ENCODE measurements at regions not wholly inside any gene's neighbourhood (a gene's known extent, or its start where the extent isn't known, plus 50 kb on each side); places are given as distances from the start of the nearest gene placed in this dataset.

- no peak for TF ChIP-seq CBX8 (IDR thresholded peaks at IDR 0.05; ENCODE audit: borderline replicate concordance, low read depth, low read length)
- no peak for TF ChIP-seq KDM5A (IDR thresholded peaks at IDR 0.05; ENCODE audit: low read length)
- TF ChIP-seq KDM1A (IDR thresholded peaks at IDR 0.05; ENCODE audit: borderline replicate concordance, low read length) = no peak
- no peak for TF ChIP-seq RXRA (IDR thresholded peaks at IDR 0.05; ENCODE audit: insufficient read depth, low read depth, low read length)
- TF ChIP-seq USF2 (IDR thresholded peaks at IDR 0.05; ENCODE audit: low read length) = no peak
- 95% methylated on average over 1 of the region's 1 CpG; no CpG with 5 or more reads in 1 of the 2 experiments for WGBS, 2 experiments (ENCODE audit: extremely low coverage in 1 of 2, insufficient coverage in 1 of 2, insufficient read length in 1 of 2, insufficient replicate concordance in 2 of 2, low coverage in 1 of 2, low lambda C conversion rate in 2 of 2, missing lambda C conversion rate in 1 of 2)
- H4K91ac ChIP-seq (replicated peaks; ENCODE audit: insufficient read length, low read length) = no peak overlapping the region
- H4K8ac ChIP-seq (ENCODE audit: extremely low read depth, insufficient read depth, low read length) = no peak overlapping the region
- H3K9me3 ChIP-seq (ENCODE audit: insufficient read depth in 2 of 2, low read depth in 1 of 2, low read length in 1 of 2) = no peaks in the 10 kb centered on the region
- H3K4me1 ChIP-seq (replicated peaks in 1 of 4; ENCODE audit: control insufficient read depth in 3 of 4, insufficient read depth in 4 of 4, low read length in 3 of 4) = no peaks in the 10 kb centered on the region
- H3K4me3 ChIP-seq (ENCODE audit: extremely low read depth in 1 of 4, insufficient read depth in 2 of 4, low read depth in 3 of 4, low read length in 4 of 4) = no peak overlapping the region
- no peak overlapping the region for H3K23ac ChIP-seq (ENCODE audit: insufficient read length)
- no peaks in the 10 kb centered on the region for H3K27me3 ChIP-seq (replicated peaks in 1 of 4; ENCODE audit: control insufficient read depth in 3 of 4, extremely low read depth in 1 of 4, insufficient read depth in 3 of 4, low read length in 3 of 4)
- no peak for DNase-seq (ENCODE audit: low read depth in 1 of 2, low spot score in 2 of 2)
- H3K4me2 ChIP-seq (ENCODE audit: insufficient read depth in 1 of 2, low read depth in 2 of 2, low read length in 2 of 2) = no peak overlapping the region
- no peak overlapping the region for H3K14ac ChIP-seq (ENCODE audit: insufficient read length)
- H3K27ac ChIP-seq (ENCODE audit: low read depth, low read length) = no peak overlapping the region
- no peak overlapping the region for H2BK20ac ChIP-seq (ENCODE audit: low read length)
- no peaks in the 10 kb centered on the region for H3K79me2 ChIP-seq (ENCODE audit: control insufficient read depth in 1 of 2, insufficient read depth in 2 of 2, low read length in 2 of 2)
- H4K5ac ChIP-seq (ENCODE audit: insufficient read length, low read depth, low read length) = no peak overlapping the region
- H2AK5ac ChIP-seq (ENCODE audit: low read depth, low read length) = no peak overlapping the region
- no peak overlapping the region for H2BK5ac ChIP-seq (ENCODE audit: low read depth, low read length)
- H2BK12ac ChIP-seq (ENCODE audit: low read depth, low read length) = no peak overlapping the region
- no peak overlapping the region for H3K56ac ChIP-seq (replicated peaks; ENCODE audit: insufficient read length, low read depth, low read length)
- H4K20me1 ChIP-seq (replicated peaks in 1 of 2; ENCODE audit: control insufficient read depth in 1 of 2, insufficient read depth in 2 of 2, low read length in 2 of 2) = no peaks in the 10 kb centered on the region
- no peak overlapping the region for H3K18ac ChIP-seq (ENCODE audit: extremely low read depth, low read length)
- H3K23me2 ChIP-seq (ENCODE audit: low read depth, low read length) = no peaks in the 10 kb centered on the region
- FAIRE-seq = no peak
- H3K4ac ChIP-seq (replicated peaks; ENCODE audit: insufficient read length, low read depth, low read length) = no peak overlapping the region
- H3K79me1 ChIP-seq (ENCODE audit: low read depth, low read length) = no peaks in the 10 kb centered on the region
- ChIA-PET CTCF (ENCODE audit: partially characterized antibody) (no interaction called here), POLR2A (ENCODE audit: partially characterized antibody) (no interaction called here)
- no peaks in the 10 kb centered on the region for H3K36me3 ChIP-seq (ENCODE audit: control insufficient read depth in 2 of 4, insufficient read depth in 4 of 4, low read length in 3 of 4)
- no peak overlapping the region for H2BK15ac ChIP-seq (ENCODE audit: low read length)
- H2AFZ ChIP-seq (ENCODE audit: low read length) = no peak overlapping the region
- no peak overlapping the region for H2BK120ac ChIP-seq (replicated peaks; ENCODE audit: low read depth, low read length)
- H3K9ac ChIP-seq (replicated peaks in 1 of 4; ENCODE audit: extremely low read depth in 1 of 4, low read depth in 3 of 4, low read length in 3 of 4) = no peak overlapping the region
Observed at GRCh38 chr6:68169922-68170321, 465.2 kb upstream of the ADGRB3 start.

Data from H1 (cell line).